Vagina (tissue), 2 donors: ENCODE measurements at regions not wholly inside any gene's neighbourhood (a gene's known extent, or its start where the extent isn't known, plus 50 kb on each side); places are given as distances from the start of the nearest gene placed in this dataset.

Experiments
- POLR2A ChIP-seq, 2 donors: fragments of 450-650 bp; IDR thresholded peaks; one replicate each; pipeline ENCODE4 v1.6.1; 2017; ENCODE audit warnings: antibody characterized with exemption in 2 of 2, mild to moderate bottlenecking in 2 of 2, moderate library complexity in 2 of 2
- POLR2AphosphoS5 ChIP-seq, 2 donors: sonication (generic); formaldehyde crosslinking; IDR thresholded peaks; one replicate each; pipeline ENCODE4 v1.9.0; 2017; ENCODE audit warnings: antibody characterized with exemption in 2 of 2, mild to moderate bottlenecking in 2 of 2, low read depth in 1 of 2; ENCODE audit not compliant: insufficient read depth in 1 of 2
- TF ChIP-seq, protein P1 (sequence below), 3 experiments: fragments of 450-650 bp in 2 of 3; fragments of 200-600 bp in 1 of 3; sonication (generic) in 1 of 3; IDR thresholded peaks; one replicate each; pipeline ENCODE4 v1.5.1; 2017 to 2019; ENCODE audit warnings: antibody characterized with exemption in 3 of 3, mild to moderate bottlenecking in 2 of 3, moderate library complexity in 2 of 3

DNA sequence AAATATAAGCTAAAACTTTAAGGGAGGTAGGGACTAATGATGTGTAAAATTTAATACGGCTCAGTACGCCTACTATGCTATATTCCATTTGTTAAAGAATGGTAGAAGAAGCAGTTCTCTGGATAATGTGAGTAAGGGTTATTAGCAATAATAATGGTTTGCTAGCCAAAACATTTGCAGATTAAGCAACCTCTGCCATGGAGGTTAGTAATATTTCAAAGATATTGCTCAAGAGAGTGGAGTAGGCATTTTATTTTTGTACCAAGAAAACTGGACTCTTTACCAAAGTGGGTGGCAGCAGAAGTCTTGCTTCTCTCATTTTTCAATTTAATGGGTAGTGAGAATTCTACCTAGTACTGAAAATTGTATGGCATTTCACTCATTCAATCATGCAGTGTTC, 158.9 kb upstream of the TMEM106B start:
- TF ChIP-seq, protein P1, sequence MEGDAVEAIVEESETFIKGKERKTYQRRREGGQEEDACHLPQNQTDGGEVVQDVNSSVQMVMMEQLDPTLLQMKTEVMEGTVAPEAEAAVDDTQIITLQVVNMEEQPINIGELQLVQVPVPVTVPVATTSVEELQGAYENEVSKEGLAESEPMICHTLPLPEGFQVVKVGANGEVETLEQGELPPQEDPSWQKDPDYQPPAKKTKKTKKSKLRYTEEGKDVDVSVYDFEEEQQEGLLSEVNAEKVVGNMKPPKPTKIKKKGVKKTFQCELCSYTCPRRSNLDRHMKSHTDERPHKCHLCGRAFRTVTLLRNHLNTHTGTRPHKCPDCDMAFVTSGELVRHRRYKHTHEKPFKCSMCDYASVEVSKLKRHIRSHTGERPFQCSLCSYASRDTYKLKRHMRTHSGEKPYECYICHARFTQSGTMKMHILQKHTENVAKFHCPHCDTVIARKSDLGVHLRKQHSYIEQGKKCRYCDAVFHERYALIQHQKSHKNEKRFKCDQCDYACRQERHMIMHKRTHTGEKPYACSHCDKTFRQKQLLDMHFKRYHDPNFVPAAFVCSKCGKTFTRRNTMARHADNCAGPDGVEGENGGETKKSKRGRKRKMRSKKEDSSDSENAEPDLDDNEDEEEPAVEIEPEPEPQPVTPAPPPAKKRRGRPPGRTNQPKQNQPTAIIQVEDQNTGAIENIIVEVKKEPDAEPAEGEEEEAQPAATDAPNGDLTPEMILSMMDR (IDR thresholded peaks at IDR 0.05) = no peak
- TF ChIP-seq POLR2A (IDR thresholded peaks at IDR 0.05) (no peak), POLR2AphosphoS5 (IDR thresholded peaks at IDR 0.05; ENCODE audit: insufficient read depth in 1 of 2, low read depth in 1 of 2) (no peak)
